NCI-H510A treated with DMSO at 0.1 percent for 48 hours (cell line): ENCODE measurements at regions not wholly inside any gene's neighbourhood (a gene's known extent, or its start where the extent isn't known, plus 50 kb on each side); places are given as distances from the start of the nearest gene placed in this dataset.

Experiments
- DNase-seq: peaks from one replicate; lab custom pipeline; 2025; lab: John Stamatoyannopoulos, UW

DNA sequence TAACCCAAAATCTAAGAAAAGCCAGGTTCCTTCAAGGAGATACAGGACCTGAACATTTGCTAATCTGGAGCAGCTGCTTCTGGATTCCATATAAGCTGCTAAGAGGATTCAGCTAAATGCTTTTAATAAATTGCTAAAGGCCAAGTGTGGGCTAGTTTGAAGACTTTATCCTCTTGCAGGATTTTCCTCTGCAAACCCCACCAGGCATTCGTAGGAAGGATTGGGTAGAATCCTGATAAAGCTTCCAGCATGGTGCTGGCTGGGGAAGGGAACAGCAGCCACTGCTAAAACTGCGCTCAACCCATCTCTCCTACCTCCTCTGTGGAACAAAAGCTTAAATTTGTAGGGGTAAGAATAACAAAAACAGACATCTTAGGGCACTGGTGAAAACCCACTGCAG is 61.3 kb upstream of the TAB3 start:
- DNase-seq: no peak

DNA sequence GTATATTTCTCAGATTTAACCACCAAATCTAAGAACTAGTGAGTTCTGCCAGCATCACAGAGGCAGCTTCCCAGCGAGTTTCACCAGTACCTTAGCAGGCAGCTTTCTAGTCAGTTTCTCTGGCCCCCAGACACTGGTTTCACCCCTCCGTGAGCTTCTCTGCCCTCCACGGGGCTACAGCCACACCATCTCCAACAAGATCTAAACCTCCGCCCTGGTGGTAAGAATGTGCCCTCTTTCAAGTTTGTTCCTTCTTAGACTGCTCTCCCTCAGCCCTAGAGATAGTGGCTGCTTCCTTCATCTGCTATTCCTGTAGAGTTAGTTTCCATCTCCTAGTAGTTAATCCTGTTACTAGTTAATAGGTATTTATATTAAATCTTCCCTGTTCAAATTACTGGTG is 60.5 kb upstream of the TAB3 start:
- no peak for DNase-seq

DNA sequence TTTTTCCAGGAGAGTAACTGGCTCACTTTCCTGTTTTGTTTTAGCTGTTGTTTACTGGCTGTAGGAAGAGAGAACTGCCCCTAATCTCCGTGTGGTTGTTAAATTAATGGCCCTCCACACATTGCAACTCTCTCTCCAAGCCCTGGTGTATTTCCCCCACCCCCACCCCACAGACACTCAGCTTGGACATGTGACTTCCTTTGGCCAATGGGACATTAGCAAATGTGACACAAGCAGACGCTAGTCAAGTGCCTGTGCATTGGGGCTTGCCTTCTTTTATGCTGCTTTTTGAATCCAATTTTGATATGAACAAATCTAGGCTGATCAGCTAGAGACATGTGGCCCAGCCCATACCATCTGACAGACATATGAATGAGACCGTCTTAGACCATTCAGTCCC is 59.6 kb upstream of the TAB3 start:
- DNase-seq: no peak

- DNase-seq: no peak
Observed at GRCh38 chrX:30948051-30948450, 59.0 kb upstream of the TAB3 start.

- DNase-seq: no peak
Observed at GRCh38 chrX:30943984-30944383, 54.9 kb upstream of the TAB3 start.

DNA sequence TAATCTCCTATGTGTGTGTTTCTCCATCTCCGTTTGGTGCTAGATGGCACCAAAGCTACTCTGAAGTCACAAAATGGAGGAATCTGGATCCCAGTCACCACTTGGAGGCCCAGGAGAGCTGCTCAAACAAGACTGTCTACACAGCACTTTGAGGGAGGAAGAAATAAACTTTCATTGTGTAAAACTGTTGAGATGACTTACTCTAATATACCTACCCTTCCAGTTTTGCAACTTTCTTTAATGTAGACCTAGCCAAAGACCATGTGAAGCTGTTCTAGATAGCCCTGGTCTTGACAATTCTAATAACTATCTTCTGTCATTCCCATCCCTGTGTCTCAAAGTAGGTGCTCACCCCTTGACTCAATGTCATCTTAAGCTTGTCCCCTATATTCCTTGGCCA is 52.8 kb upstream of the TAB3 start:
- DNase-seq: no peak

DNA sequence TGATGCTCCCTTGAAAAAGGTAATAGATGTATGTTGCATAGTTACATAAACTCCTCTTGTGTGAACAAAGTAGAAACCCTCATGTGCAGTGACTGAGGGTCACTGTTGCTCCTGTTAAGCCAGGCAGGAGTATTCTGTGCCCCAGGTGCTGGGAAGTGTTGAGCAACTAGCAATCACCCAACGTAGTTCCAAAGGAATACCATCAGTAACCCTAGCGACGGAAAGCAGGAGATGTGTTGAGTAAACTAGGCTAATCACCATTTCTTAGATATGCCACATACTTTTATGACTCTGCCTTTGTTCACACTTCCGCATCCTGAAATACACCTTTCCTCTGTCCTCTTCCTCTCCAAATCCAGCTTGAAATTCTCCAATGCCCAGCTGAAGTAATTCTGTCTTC is 50.9 kb upstream of the TAB3 start:
- no peak for DNase-seq
